PC-9 (cell line): ENCODE measurements at regions not wholly inside any gene's neighbourhood (a gene's known extent, or its start where the extent isn't known, plus 50 kb on each side); places are given as distances from the start of the nearest gene placed in this dataset.
"Not testable (repeated sequence)": the region's sequence is repeated elsewhere in the genome, so short reads cannot be mapped to it uniquely, and the experiment has no call there.

ENCODE experiments used
- BruUV-seq: library from RNA; stranded (reverse); fragments of 400-500 nt; replicated peaks from 2 replicates; lab custom pipeline; 2021; lab: Mats Ljungman, UMichigan
- CTCF ChIA-PET: fragments of 300-600 bp; sonication (Branson Sonifier 250); formaldehyde crosslinking; loops from one replicate; lab custom pipeline; 2022; ENCODE audit warnings: antibody characterized with exemption; lab: Charles Lee
- POLR2A ChIA-PET: fragments of 300-600 bp; sonication (Branson Sonifier 250); formaldehyde crosslinking; loops from one replicate; lab custom pipeline; 2022; ENCODE audit warnings: antibody characterized with exemption; ENCODE audit not compliant: unreplicated experiment; lab: Charles Lee
- DNase-seq, 2 experiments: peaks; one replicate each; pipeline versions ENCODE4 v3.0.0 to v3.0.0-alpha.2; 2015 to 2022; ENCODE audit warnings: mixed read lengths in 1 of 2
- H2AFZ ChIP-seq: fragments of 200-600 bp; sonication (generic); 2 replicates; pipeline ENCODE4 v1.8.1; 2017; ENCODE audit warnings: antibody characterized with exemption
- H3F3A ChIP-seq: fragments of 200-600 bp; sonication (generic); 2 replicates; pipeline ENCODE4 v1.8.1; 2017; ENCODE audit warnings: antibody characterized with exemption, mild to moderate bottlenecking, low read depth; ENCODE audit not compliant: insufficient read depth
- H3K27ac ChIP-seq: fragments of 200-600 bp; sonication (generic); 2 replicates; pipeline ENCODE4 v1.6.1; 2016; ENCODE audit warnings: mixed run types
- H3K27me3 ChIP-seq: fragments of 200-600 bp; sonication (generic); 2 replicates; pipeline ENCODE4 v1.6.1; 2016; ENCODE audit warnings: low read depth, mixed run types; ENCODE audit not compliant: insufficient read depth
- H3K36me3 ChIP-seq: fragments of 200-600 bp; sonication (generic); 2 replicates; pipeline ENCODE4 v1.6.1; 2016; ENCODE audit warnings: low read depth, mixed run types
- H3K4me1 ChIP-seq: fragments of 200-600 bp; sonication (generic); replicated peaks from 2 replicates; pipeline ENCODE4 v1.6.1; 2016; ENCODE audit warnings: mixed run types; ENCODE audit not compliant: insufficient read depth
- H3K4me2 ChIP-seq: fragments of 200-600 bp; sonication (generic); 2 replicates; pipeline ENCODE4 v1.6.1; 2017; ENCODE audit warnings: mixed run types
- H3K4me3 ChIP-seq: fragments of 200-600 bp; sonication (generic); 2 replicates; pipeline ENCODE4 v1.6.1; 2016; ENCODE audit warnings: mixed run types
- H3K79me2 ChIP-seq: fragments of 200-600 bp; sonication (generic); 2 replicates; pipeline ENCODE4 v1.6.1; 2017; ENCODE audit warnings: low read depth, mixed run types
- H3K9me2 ChIP-seq: fragments of 200-600 bp; sonication (generic); 2 replicates; pipeline ENCODE4 v1.8.1; 2017; ENCODE audit warnings: mild to moderate bottlenecking; ENCODE audit not compliant: insufficient read depth
- H3K9me3 ChIP-seq: fragments of 200-600 bp; sonication (generic); 2 replicates; pipeline ENCODE4 v1.8.1; 2016; ENCODE audit warnings: low read depth; ENCODE audit not compliant: insufficient read depth
- H4K20me1 ChIP-seq: fragments of 200-600 bp; sonication (generic); 2 replicates; pipeline ENCODE4 v1.8.1; 2017; ENCODE audit not compliant: insufficient read depth
- EZH2 ChIP-seq: fragments of 200-600 bp; sonication (generic); IDR thresholded peaks from 2 replicates; pipeline ENCODE4 v1.8.0; 2017; ENCODE audit warnings: antibody characterized with exemption, low read depth
- intact Hi-C: fragments of 100-400 bp; cut with micrococcal nuclease; formaldehyde crosslinking; loops from one replicate; pipeline ENCODE4 v1.10.0; 2022; ENCODE audit not compliant: unreplicated experiment
- TF ChIP-seq, protein P1 (sequence below): fragments of 200-600 bp; sonication (generic); conservative IDR thresholded peaks from 2 replicates; pipeline ENCODE4 v1.6.1; 2017; ENCODE audit warnings: mixed run types, antibody characterized with exemption, mild to moderate bottlenecking, moderate library complexity

DNA sequence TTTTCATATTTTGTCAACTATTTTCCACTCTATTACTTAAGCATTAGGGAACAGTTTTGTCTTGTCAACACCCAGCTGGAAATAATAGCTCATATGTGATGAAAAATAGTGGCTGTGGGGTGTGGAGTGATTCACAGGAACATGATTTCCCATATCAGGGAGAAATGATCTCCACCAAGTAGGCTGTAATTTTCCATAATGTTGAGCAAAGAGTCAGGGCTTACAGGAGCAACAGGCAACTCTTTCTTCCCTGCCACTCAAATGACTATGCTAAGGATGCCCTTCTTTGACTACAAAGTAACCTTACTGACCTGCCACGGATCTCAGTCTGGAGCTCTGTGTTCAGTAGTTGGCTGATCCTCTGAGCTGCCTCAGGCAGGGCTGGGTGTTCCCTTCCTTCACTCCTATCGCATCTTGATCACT is 90.0 kb upstream of the GATB start:
- Histone ChIP-seq H4K20me1 (no peaks in the 10 kb centered on the region), H3K27ac (no peak overlapping the region), H3K36me3 (no peaks in the 10 kb centered on the region), H3K27me3 (no peaks in the 10 kb centered on the region), H3F3A (no peaks in the 10 kb centered on the region), H3K9me2 (no peaks in the 10 kb centered on the region), H3K9me3 (no peaks in the 10 kb centered on the region), H3K4me1 (no peaks in the 10 kb centered on the region), H2AFZ (no peak overlapping the region), H3K79me2 (no peaks in the 10 kb centered on the region), H3K4me2 (no peak overlapping the region), H3K4me3 (no peak overlapping the region)
- POLR2A ChIA-PET = no interaction called here
- CTCF ChIA-PET = no interaction called here
- no peak for DNase-seq
- no TSS peak for BruUV-seq
- TF ChIP-seq EZH2 = no peak
- TF ChIP-seq, protein P1, sequence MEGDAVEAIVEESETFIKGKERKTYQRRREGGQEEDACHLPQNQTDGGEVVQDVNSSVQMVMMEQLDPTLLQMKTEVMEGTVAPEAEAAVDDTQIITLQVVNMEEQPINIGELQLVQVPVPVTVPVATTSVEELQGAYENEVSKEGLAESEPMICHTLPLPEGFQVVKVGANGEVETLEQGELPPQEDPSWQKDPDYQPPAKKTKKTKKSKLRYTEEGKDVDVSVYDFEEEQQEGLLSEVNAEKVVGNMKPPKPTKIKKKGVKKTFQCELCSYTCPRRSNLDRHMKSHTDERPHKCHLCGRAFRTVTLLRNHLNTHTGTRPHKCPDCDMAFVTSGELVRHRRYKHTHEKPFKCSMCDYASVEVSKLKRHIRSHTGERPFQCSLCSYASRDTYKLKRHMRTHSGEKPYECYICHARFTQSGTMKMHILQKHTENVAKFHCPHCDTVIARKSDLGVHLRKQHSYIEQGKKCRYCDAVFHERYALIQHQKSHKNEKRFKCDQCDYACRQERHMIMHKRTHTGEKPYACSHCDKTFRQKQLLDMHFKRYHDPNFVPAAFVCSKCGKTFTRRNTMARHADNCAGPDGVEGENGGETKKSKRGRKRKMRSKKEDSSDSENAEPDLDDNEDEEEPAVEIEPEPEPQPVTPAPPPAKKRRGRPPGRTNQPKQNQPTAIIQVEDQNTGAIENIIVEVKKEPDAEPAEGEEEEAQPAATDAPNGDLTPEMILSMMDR = no peak
- intact Hi-C loops = no loop called here

DNA sequence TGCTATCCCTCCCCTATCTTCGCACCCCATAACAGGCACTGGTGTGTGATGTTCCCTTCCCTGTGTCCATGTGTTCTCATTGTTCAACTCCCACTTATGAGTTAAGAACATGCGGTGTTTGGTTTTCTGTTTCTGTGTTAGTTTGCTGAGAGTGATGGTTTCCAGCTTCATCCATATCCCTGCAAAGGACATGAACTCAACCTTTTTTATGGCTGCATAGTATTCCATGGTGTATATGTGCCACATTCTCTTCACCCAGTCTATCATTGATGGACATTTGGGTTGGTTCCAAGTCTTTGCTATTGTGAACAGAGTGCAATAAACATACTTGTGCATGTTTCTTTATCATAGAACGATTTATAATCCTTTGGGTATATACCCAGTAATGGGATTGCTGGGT is 84.7 kb upstream of the GATB start:
- BruUV-seq, H4K20me1 ChIP-seq, H3K9me2 ChIP-seq, H3K4me1 ChIP-seq, H3F3A ChIP-seq, H3K4me2 ChIP-seq, intact Hi-C loops, H3K9me3 ChIP-seq, H3K36me3 ChIP-seq, H3K4me3 ChIP-seq, POLR2A ChIA-PET, CTCF ChIA-PET, H3K27ac ChIP-seq, DNase-seq, H3K27me3 ChIP-seq, H3K79me2 ChIP-seq, H2AFZ ChIP-seq: not testable (repeated sequence)

DNA sequence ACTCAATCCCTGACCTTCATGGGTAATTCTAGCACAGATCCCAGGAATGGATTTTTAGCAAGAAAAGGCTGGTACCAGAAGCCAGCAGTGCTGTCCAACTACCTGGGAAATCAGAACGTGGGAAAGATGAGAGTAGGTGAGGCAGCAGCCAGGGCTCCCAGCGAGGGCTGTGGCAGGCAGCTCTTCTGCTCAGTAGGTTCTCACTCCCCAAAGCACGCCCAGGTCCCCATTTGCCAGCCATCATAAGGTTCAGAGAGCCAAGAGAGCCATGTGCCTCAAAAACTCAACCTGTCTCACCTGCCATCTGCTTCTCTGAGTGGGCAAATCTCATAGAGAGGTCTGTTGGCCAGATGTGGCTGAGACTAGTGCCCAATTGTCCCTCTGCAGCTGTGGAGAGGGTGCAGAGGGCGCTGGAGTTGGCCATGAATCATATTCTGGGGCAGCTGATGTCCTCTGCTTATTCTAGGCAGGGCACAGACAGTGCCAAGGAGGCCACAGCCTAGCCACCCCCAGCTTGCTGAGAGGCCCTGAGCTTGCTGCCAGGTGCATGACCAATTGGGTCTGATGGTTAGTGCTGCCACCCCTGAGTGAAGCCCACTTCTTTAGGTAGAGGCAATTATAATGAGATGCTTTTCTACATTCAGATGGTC is 81.7 kb upstream of the GATB start:
- Histone ChIP-seq H4K20me1 (no peaks in the 10 kb centered on the region), H3K4me1 (no peaks in the 10 kb centered on the region), H3K4me2 (no peak overlapping the region), H3F3A (no peaks in the 10 kb centered on the region), H3K9me2 (no peaks in the 10 kb centered on the region), H3K9me3 (no peaks in the 10 kb centered on the region), H3K27ac (no peak overlapping the region), H2AFZ (no peak overlapping the region), H3K4me3 (no peak overlapping the region), H3K36me3 (no peaks in the 10 kb centered on the region), H3K79me2 (no peaks in the 10 kb centered on the region), H3K27me3 (no peaks in the 10 kb centered on the region)
- no peak for DNase-seq
- intact Hi-C loops = no loop called here
- POLR2A ChIA-PET = no interaction called here
- no TSS peak for BruUV-seq
- TF ChIP-seq EZH2 = no peak
- TF ChIP-seq, protein P1 = no peak
- CTCF ChIA-PET = no interaction called here

DNA sequence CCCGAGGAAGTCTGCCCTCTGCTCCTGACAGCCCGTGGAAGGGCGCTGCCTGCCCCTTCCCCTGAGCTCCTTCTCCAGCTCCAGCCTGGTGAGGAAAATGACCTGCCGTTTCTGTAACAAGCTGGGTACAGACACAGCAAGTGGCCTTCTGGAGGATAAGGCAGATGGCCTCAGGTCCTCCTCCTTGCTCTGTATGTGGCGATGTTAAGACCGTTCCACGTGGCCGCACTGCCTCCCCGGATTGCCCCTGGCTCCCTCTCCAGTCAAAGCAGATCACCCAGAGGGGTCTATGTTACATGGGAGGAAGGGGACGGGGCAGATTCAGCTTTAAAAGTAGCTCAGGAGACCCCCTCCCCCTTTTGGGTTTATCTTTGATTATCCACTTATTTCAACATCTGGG is 80.3 kb upstream of the GATB start:
- H4K20me1 ChIP-seq = no peaks in the 10 kb centered on the region
- no peaks in the 10 kb centered on the region for H3K79me2 ChIP-seq
- H3K9me3 ChIP-seq = no peaks in the 10 kb centered on the region
- intact Hi-C loops = no loop called here
- TF ChIP-seq, protein P1 = no peak
- no peak for TF ChIP-seq EZH2
- no peaks in the 10 kb centered on the region for H3K4me1 ChIP-seq
- BruUV-seq = no TSS peak
- no peaks in the 10 kb centered on the region for H3K9me2 ChIP-seq
- H3K4me2 ChIP-seq = no peak overlapping the region
- no peak for DNase-seq
- no peak overlapping the region for H3K27ac ChIP-seq
- ChIA-PET POLR2A (no interaction called here), CTCF (no interaction called here)
- H3F3A ChIP-seq = no peaks in the 10 kb centered on the region
- no peak overlapping the region for H3K4me3 ChIP-seq
- H3K36me3 ChIP-seq = no peaks in the 10 kb centered on the region
- H2AFZ ChIP-seq = no peak overlapping the region
- H3K27me3 ChIP-seq = no peaks in the 10 kb centered on the region
